ENCODE measurements at regions not wholly inside any gene's neighbourhood (a gene's known extent, or its start where the extent isn't known, plus 50 kb on each side); places are given as distances from the start of the nearest gene placed in this dataset.

GRCh38 chr2:228417956-228418355 lies 236.5 kb upstream of the SPHKAP start:
- ATAC-seq (ENCODE audit: low FRiP score in 2 of 2) = no peak
- Histone ChIP-seq H3K9me3 (no peaks in the 10 kb centered on the region), H3K4me3 (no peak overlapping the region), H3K27me3 (no peaks in the 10 kb centered on the region), H3K4me1 (no peaks in the 10 kb centered on the region), H3K36me3 (no peaks in the 10 kb centered on the region), H3K27ac (no peak overlapping the region)
- TF ChIP-seq EP300 (IDR thresholded peaks at IDR 0.05) = no peak
- TF ChIP-seq CTCF (IDR thresholded peaks at IDR 0.05) = no peak
- TF ChIP-seq POLR2A (IDR thresholded peaks at IDR 0.05) = no peak
- TF ChIP-seq POLR2AphosphoS5 (IDR thresholded peaks at IDR 0.05) = no peak
- DNase-seq = no peak
- 33 to 53% methylated on average over 1 of the region's 1 CpG for whole genome bisulfite sequencing, 2 donors

GRCh38 chr2:228417526-228417925 lies 236.0 kb upstream of the SPHKAP start:
- H3K4me1 ChIP-seq = no peaks in the 10 kb centered on the region
- H3K36me3 ChIP-seq = no peaks in the 10 kb centered on the region
- H3K27me3 ChIP-seq = no peaks in the 10 kb centered on the region
- no peak overlapping the region for H3K27ac ChIP-seq
- ATAC-seq (ENCODE audit: low FRiP score in 2 of 2) = no peak
- H3K9me3 ChIP-seq = no peaks in the 10 kb centered on the region
- H3K4me3 ChIP-seq = no peak overlapping the region
- WGBS, 2 donors = 31 to 38% methylated on average over 2 of the region's 2 CpGs
- DNase-seq = no peak
- TF ChIP-seq POLR2A (IDR thresholded peaks at IDR 0.05) = no peak
- no peak for TF ChIP-seq POLR2AphosphoS5 (IDR thresholded peaks at IDR 0.05)
- TF ChIP-seq CTCF (IDR thresholded peaks at IDR 0.05) = no peak
- no peak for TF ChIP-seq EP300 (IDR thresholded peaks at IDR 0.05)

- TF ChIP-seq CTCF (IDR thresholded peaks at IDR 0.05) (no peak), POLR2AphosphoS5 (IDR thresholded peaks at IDR 0.05) (no peak), POLR2A (IDR thresholded peaks at IDR 0.05) (no peak), EP300 (IDR thresholded peaks at IDR 0.05) (no peak)
- no peak for ATAC-seq (ENCODE audit: low FRiP score in 2 of 2)
- 89 to 97% methylated on average over 1 of the region's 1 CpG for WGBS, 2 donors
Measured at GRCh38 chr2:228410061-228410460, 228.6 kb upstream of the SPHKAP start.

GRCh38 chr2:228409493-228409892 lies 228.0 kb upstream of the SPHKAP start:
- WGBS, 2 donors = 62% methylated on average over 1 of the region's 1 CpG
- no peak overlapping the region for H3K27ac ChIP-seq

More at GRCh38 chr2:228410061-228410460, 228.6 kb upstream of the SPHKAP start:
- H3K9me3 ChIP-seq = no peaks in the 10 kb centered on the region
- H3K4me3 ChIP-seq = no peak overlapping the region
- DNase-seq = no peak
- no peaks in the 10 kb centered on the region for H3K27me3 ChIP-seq
- no peaks in the 10 kb centered on the region for H3K4me1 ChIP-seq
- no peak overlapping the region for H3K27ac ChIP-seq
- no peaks in the 10 kb centered on the region for H3K36me3 ChIP-seq

More at GRCh38 chr2:228409493-228409892, 228.0 kb upstream of the SPHKAP start:
- Histone ChIP-seq H3K4me3 (no peak overlapping the region), H3K36me3 (no peaks in the 10 kb centered on the region), H3K27me3 (no peaks in the 10 kb centered on the region), H3K4me1 (no peaks in the 10 kb centered on the region), H3K9me3 (no peaks in the 10 kb centered on the region)
- no peak for TF ChIP-seq POLR2AphosphoS5 (IDR thresholded peaks at IDR 0.05)
- TF ChIP-seq EP300 (IDR thresholded peaks at IDR 0.05) = no peak
- no peak for TF ChIP-seq POLR2A (IDR thresholded peaks at IDR 0.05)
- no peak for TF ChIP-seq CTCF (IDR thresholded peaks at IDR 0.05)
- DNase-seq = no peak
- no peak for ATAC-seq (ENCODE audit: low FRiP score in 2 of 2)
